NCI-H128 (cell line): ENCODE measurements at regions not wholly inside any gene's neighbourhood (a gene's known extent, or its start where the extent isn't known, plus 50 kb on each side); places are given as distances from the start of the nearest gene placed in this dataset.
"Not testable (repeated sequence)": the region's sequence is repeated elsewhere in the genome, so short reads cannot be mapped to it uniquely, and the experiment has no call there.

Source experiments
- DNase-seq: peaks from one replicate; lab custom pipeline; 2025; ENCODE audit not compliant: unreplicated experiment; lab: John Stamatoyannopoulos, UW

DNA sequence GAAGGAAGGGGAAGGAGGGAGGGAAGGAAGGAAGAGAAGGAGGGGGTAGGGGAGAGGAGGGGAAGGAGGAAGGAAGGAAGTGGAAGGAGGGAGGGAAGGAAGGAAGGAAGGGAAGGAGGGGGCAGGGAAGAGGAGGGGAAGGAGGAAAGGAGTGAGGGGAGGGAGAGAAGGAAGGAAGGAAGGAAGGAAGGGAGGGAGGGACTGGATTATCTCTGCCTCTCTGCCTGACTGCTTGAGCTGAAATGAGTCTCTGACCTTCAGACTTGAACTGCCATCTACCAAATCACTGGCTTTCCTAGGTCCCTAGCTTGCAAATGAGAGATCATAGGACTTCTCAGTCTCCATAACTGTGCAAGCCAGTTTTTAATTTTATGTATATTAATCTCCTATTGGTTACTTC, 436.8 kb downstream of the PREX1 start:
- no peak for DNase-seq

DNA sequence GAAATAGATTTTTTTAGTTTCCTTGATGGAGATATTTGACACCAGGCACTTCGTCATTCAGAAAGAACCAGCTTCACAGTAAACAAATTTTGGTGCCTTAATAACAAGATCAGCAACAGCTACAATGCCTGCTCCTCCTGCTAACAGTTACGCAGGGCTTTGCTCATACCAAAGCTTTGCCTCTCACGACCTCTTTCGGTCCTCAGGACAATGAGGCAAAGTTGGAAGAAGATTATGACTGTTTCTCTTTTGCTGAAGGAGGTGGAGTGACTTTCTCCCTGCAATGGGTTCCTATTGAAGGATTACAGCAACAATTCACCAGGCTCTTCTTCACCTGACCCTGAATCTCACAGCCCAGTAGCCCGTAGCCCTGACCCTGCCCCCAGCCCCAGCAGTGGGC, 440.1 kb downstream of the PREX1 start:
- no peak for DNase-seq

- DNase-seq, result no peak
Measured at GRCh38 chr20:48385527-48385926, 442.3 kb downstream of the PREX1 start.

- no peak for DNase-seq
Measured at GRCh38 chr20:48385114-48385513, 442.7 kb downstream of the PREX1 start.

DNA sequence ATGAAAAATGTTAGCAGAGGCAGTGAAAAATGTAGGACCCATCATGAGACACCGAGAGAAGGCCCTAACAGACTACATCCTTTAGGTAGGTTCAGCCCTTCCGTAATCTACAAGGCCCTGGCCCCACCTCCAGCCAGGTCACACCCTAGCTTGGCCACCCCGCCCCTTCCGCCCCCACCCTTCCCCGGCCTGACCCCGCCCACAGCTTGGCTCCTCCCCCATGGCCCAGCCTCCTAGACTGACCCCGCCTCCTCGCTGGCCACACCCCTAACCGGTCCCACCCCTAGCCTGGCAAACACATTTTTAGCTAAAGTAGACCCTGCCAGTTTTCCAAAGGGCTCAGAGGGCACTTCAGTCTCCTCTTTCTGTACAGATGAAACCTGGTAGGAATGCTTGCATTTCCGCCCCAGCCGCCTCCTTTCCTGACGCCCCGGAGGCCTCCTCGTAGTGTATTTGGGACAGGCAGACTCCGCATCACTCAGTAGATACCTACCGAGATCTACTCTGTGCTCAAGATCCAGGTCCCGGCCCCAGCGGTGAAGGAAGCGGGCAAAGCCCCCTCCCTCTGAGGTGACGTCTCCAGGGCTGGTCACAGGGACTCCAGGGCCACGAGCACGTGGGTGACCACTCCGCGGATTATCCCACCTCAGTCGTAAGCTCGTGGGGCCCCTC, 443.5 kb downstream of the PREX1 start:
- DNase-seq, result no peak

DNA sequence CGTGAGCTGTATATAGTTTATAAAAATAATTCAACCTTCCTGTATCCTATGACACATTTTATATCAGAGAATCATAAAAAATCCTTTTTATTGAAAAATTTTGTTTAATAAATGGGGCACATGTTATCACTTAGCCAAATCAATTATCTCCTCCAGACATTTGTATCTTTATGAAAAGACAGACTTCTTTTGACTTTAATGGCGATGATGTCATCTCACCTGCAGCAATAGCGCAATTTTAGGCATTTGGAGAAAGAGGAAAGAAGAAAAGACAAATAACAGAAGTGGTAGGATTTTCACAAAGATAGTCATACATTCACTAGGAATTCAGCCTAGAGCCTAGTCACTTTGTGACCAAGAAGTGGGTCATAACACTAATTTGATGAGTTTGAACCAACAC, 444.5 kb downstream of the PREX1 start:
- no peak for DNase-seq

- no peak for DNase-seq
Measured at GRCh38 chr20:48382304-48382703, 445.5 kb downstream of the PREX1 start.

DNA sequence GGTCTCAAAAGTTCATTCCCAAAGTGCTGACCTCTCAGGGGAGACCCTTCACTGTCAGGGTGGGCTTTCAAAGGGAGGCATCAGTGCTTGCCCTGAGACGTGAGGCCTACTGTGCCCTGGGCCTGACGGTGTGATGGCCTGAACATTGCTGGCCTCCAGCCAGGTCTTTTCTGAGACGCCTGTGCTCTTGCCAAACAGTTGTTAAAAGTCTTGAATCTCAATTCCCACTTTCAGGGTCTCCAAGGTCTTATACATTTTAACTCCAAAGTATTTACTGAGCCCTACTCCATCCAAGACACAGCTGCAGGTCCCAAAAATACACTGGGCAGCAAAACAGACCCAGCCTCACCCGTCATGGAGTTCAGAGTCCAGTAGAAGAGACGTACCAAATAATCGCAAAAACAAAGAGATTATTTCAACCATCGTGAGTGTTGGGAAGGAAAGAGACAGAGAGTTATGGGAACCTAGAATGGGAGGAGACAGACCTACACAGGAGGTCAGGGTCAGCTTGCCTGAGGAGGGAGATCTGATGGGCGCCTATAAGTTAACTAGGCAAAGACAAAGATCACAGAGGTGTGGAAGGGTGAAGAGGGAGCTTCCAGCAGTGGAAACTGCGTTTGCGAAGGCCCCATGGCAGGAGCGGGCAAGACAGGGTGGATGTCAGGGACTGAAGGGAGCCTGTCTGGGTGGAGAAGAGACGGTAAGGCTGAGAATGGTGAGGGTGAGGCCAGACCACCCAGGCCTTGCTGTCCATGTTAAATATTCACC, 446.3 kb downstream of the PREX1 start:
- no peak for DNase-seq

DNA sequence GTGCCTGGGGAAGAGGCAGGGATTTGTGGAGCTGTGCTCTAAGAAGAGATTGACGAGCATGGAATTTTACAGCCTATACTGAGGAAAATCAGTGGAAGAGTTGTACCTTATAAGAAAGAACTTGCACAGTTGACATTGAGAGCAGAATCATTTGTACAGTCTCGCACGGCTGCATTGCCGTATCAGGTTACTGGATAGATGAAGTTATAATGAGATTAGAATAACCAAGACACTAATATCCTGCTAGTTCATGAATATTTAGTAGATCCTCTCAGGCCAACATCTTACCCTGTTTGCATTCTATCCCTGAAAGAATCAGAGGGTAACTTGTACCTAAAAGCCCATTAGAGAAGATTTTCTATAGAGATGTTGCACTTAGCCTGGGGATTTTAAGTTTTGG, 447.1 kb downstream of the PREX1 start:
- DNase-seq, result no peak

GRCh38 chr20:48378976-48379675, 448.7 kb downstream of the PREX1 start:
- no peak for DNase-seq

DNA sequence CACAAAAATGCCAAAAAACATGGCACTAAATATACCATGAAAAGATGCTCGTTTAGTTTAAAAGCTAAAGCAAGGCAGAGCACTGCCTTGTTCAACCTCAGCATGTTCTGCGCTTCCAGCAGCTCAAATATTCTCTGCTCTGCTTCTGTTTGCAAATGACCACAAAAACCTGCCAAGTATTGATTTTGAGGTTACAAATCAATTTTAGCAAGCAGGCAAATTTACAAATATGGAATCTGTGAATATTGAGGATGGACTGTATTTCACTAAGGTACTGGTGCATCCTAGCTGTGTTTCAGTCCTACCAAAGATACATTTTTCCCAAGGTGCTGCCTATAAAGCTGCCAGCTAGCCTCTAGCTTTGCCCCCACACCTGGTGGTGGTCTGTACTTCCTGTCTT, 449.9 kb downstream of the PREX1 start:
- no peak for DNase-seq

GRCh38 chr20:48375804-48376203, 452.0 kb downstream of the PREX1 start:
- no peak for DNase-seq

- no peak for DNase-seq
Measured at GRCh38 chr20:48374991-48375595, 452.7 kb downstream of the PREX1 start.

DNA sequence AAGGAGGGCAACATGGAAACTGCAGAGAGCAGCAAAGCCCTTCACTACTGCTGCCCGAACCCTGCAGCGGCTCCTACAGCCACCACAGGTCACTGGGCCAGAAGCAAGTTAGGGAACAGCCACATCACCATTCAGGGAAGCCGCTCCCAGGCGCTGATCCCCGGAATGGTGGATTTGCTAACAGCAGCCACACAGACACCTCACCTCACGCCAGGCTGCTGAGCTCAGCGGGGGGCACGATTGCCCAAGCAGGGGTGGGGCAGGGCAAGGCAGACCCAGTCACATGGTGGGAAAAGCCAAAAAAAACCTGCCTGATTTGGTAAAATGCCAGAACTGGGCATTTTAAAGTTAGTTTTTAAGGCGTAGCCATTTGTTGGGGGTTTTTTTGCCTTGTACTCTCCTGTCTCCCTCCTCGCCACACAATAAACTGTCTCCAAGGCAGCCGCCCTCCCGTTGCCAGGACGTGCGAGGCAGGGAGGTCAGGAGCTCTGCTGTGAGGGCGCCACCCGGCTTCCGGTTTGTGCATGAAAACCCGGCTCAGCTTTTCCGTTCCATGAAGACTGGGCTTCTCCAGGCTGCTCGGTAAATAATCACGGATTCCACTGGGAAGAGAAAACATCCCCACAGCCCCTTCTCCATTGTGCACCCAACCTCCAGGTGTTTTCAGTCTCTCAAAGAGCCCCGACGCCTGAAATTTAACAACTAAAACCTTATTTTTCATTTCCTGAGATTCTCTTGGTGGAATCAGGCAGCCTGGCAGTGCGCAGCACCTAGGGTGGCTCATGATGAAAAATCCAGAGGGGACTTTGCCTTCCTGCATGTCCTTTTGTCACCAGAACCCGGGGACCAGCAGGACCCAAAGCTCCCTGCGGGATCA, 453.5 kb downstream of the PREX1 start:
- not testable (repeated sequence) for DNase-seq

DNA sequence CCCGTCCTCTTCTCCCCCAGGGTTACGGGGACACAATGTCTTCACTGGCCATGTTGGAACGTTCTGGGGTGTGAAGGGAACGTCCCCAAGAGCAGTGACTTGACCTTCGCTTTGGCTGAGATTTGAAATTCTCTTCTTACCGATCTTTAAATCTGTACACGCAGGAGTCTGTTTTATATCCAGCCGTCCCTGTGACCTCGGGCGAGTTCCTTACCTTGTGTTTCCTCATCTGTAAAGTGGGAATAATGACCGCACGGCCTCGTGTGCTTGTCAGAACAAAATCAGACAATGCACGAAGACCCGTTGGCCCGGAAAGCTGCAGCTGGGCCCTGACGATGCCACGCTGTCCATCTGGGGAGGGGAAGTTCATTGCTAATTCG, 454.3 kb downstream of the PREX1 start:
- DNase-seq, result no peak

- DNase-seq, result not testable (repeated sequence)
Measured at GRCh38 chr20:48372851-48373554, 454.8 kb downstream of the PREX1 start.

DNA sequence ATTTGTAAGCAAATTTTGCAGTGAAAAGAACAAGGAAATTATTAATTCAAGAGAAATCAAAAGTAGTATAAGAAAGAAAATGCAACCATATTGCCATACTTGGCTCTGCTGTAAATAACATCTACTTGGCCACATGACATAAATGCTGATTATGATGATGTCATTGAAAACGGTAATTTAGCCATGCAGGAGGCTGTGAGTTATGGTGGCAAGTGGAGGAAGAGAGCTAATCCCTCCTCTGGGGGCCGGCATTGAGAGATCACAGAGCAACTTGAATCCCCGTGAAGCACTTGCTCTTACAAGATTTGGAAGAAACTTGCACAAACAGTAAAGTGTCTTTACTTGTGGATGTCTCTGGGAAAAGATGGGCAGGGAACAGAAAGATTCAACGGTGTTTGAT, 456.6 kb downstream of the PREX1 start:
- no peak for DNase-seq

- not testable (repeated sequence) for DNase-seq
Measured at GRCh38 chr20:48368580-48369021, 459.2 kb downstream of the PREX1 start.

DNA sequence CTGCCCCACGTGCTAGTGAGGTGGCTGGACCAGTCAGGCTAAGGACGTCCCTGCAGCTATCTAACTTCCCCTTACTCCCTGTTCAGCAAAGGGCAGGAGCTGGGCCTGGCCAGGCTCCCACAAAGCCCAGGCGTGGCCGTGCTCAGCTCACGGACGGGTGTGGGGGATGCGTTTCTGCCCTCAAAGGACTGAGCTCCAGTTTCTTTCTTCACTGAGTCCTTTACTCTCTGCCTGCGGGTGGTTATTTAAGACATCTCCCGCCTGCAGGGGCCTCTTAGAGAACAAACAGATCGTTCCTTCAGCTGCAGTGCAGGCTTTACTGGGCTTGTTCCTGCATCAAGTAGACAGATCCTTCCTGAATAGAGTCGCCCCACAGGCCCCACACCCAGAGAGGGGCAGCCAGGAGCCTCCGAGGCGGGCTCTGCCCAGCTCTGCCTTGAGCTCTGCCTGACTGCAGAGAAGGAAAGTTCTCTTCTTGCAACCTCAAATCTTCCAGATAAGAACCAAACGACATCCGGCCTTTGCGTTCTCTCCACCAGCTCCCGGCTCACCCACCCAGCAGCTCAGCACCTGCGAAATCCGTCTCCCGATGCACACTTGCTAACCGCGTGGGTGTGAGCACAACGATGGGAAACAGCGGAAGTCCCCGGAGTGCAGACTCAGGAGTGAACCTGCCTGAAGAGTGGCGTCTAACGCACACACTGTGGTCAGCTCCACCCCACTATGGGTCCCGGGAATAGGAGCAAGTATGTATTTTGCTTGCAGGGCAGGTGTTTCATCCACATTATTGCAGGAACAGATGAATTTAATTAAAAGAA, 460.0 kb downstream of the PREX1 start:
- DNase-seq, result not testable (repeated sequence)
